ENCODE measurements at regions not wholly inside any gene's neighbourhood (a gene's known extent, or its start where the extent isn't known, plus 50 kb on each side); places are given as distances from the start of the nearest gene placed in this dataset.

DNA sequence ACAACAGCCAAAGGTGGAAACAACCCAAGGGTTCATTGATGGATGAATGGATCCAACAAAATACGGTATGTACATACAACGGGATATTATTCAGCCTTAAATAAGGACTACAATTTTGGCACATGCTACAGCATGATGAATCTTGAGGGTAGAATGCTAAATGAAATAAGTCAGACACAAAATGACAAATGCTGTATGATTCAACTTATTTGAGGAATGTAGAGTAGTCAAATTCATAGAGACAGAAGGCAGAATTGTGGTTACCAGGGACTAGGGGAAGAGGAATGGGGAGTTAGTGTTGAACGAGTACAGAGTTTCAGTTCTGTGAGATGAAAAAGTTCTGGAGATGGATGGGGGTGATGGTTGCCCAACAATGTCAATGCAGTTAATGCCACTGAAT is 118.0 kb upstream of the PAXBP1 start:
- TF ChIP-seq, protein P1, sequence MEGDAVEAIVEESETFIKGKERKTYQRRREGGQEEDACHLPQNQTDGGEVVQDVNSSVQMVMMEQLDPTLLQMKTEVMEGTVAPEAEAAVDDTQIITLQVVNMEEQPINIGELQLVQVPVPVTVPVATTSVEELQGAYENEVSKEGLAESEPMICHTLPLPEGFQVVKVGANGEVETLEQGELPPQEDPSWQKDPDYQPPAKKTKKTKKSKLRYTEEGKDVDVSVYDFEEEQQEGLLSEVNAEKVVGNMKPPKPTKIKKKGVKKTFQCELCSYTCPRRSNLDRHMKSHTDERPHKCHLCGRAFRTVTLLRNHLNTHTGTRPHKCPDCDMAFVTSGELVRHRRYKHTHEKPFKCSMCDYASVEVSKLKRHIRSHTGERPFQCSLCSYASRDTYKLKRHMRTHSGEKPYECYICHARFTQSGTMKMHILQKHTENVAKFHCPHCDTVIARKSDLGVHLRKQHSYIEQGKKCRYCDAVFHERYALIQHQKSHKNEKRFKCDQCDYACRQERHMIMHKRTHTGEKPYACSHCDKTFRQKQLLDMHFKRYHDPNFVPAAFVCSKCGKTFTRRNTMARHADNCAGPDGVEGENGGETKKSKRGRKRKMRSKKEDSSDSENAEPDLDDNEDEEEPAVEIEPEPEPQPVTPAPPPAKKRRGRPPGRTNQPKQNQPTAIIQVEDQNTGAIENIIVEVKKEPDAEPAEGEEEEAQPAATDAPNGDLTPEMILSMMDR (conservative IDR thresholded peaks at IDR 0.05) = no peak
- TF ChIP-seq EZH2 (IDR thresholded peaks at IDR 0.05; ENCODE audit: low read depth) = no peak
